Progenitor cell of endocrine pancreas (in vitro differentiated cells): ENCODE measurements at regions not wholly inside any gene's neighbourhood (a gene's known extent, or its start where the extent isn't known, plus 50 kb on each side); places are given as distances from the start of the nearest gene placed in this dataset.

Source experiments
- DNase-seq: peaks from one replicate; pipeline ENCODE4 v3.0.0; 2021; ENCODE audit warnings: low spot score; ENCODE audit not compliant: unreplicated experiment
- H3K27ac Mint-ChIP-seq: 2 replicates; pipeline ENCODE4 v1.8.0; 2021; ENCODE audit warnings: mild to moderate bottlenecking, moderate library complexity, mixed read lengths
- H3K27me3 Mint-ChIP-seq: 2 replicates; pipeline ENCODE4 v1.8.0; 2021; ENCODE audit warnings: mixed read lengths
- H3K36me3 Mint-ChIP-seq: 2 replicates; pipeline ENCODE4 v1.8.0; 2022; ENCODE audit warnings: mixed read lengths; ENCODE audit not compliant: insufficient read depth
- H3K4me1 Mint-ChIP-seq: 2 replicates; pipeline ENCODE4 v1.8.0; 2021; ENCODE audit warnings: low read depth, mixed read lengths
- H3K4me3 Mint-ChIP-seq: 2 replicates; pipeline ENCODE4 v1.8.0; 2021; ENCODE audit warnings: low read depth, mild to moderate bottlenecking, moderate library complexity, mixed read lengths
- H3K9me3 Mint-ChIP-seq: 2 replicates; pipeline ENCODE4 v1.8.0; 2021; ENCODE audit warnings: low read depth, mixed read lengths
- TF ChIP-seq, protein P1 (sequence below): fragments of 200-600 bp; sonication (generic); IDR thresholded peaks from one replicate; pipeline ENCODE4 v1.5.0; 2021; ENCODE audit warnings: antibody characterized with exemption, mild to moderate bottlenecking; ENCODE audit not compliant: unreplicated experiment

DNA sequence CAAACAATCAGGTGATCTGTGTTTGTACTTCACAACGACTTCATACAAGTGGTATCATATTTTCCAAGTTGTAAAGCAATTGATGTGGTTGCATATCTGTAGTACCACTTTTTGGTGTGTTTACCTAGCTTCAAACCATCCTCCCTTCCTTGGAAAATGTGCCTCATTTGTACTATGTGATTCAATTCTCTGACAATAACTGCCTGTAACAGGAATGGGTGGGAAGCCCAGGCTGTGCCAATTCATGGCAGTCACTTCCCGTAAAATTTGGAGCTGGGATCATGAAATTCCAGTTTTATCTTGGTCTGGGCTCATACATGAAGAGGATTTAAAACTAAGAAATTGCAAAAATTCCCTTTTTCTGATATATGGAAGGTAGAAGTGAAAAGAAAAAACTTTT, 250.1 kb downstream of the DIO2 start:
- TF ChIP-seq, protein P1, sequence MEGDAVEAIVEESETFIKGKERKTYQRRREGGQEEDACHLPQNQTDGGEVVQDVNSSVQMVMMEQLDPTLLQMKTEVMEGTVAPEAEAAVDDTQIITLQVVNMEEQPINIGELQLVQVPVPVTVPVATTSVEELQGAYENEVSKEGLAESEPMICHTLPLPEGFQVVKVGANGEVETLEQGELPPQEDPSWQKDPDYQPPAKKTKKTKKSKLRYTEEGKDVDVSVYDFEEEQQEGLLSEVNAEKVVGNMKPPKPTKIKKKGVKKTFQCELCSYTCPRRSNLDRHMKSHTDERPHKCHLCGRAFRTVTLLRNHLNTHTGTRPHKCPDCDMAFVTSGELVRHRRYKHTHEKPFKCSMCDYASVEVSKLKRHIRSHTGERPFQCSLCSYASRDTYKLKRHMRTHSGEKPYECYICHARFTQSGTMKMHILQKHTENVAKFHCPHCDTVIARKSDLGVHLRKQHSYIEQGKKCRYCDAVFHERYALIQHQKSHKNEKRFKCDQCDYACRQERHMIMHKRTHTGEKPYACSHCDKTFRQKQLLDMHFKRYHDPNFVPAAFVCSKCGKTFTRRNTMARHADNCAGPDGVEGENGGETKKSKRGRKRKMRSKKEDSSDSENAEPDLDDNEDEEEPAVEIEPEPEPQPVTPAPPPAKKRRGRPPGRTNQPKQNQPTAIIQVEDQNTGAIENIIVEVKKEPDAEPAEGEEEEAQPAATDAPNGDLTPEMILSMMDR, result no peak
- H3K36me3 Mint-ChIP-seq, result no peaks in the 10 kb centered on the region
- H3K27me3 Mint-ChIP-seq, result no peaks in the 10 kb centered on the region
- H3K4me1 Mint-ChIP-seq, result no peaks in the 10 kb centered on the region
- peaks cover 28% of the 10 kb centered on the region for H3K9me3 Mint-ChIP-seq
- no peak for DNase-seq
- no peak overlapping the region for H3K27ac Mint-ChIP-seq
- no peak overlapping the region for H3K4me3 Mint-ChIP-seq

DNA sequence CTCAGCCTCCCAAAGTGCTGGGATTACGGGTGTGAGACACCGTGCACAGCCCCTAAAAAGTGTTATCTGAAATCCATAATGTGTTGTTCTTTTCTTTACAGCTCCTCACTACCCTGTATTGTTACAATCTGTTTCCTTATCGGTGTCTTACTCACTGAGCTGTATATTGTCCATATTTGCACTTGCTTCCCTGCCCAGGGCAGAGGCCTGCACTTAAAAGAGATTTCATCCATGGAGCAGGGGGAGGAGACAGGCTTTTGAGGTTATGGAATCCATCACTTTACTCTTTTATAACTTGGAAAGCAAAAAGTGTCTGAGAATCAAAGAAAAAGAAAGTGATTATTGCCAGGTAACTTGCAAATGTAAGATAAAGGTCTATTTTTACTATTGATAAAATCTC, 251.0 kb downstream of the DIO2 start:
- no peaks in the 10 kb centered on the region for H3K4me1 Mint-ChIP-seq
- H3K27ac Mint-ChIP-seq, result no peak overlapping the region
- no peak for DNase-seq
- no peaks in the 10 kb centered on the region for H3K36me3 Mint-ChIP-seq
- no peak overlapping the region for H3K4me3 Mint-ChIP-seq
- TF ChIP-seq, protein P1, result no peak
- no peaks in the 10 kb centered on the region for H3K27me3 Mint-ChIP-seq
- peaks cover 34% of the 10 kb centered on the region for H3K9me3 Mint-ChIP-seq

DNA sequence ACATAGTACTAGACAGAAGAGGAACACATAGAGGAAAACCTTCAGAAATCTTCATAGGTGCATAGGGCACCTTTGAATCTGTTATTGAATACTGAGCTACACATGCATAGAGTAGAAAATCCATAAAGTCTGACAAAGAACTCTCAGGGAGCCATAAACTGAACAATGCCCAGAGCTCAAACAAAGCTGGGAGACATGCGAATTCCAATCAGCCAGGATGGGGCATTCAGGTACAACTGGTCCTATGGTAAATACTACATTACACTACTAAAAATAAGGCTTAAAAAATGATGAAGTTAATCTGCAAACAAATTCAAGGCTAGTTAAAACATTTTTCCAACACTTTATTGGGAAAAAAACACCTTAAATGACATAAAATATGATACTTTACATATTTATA, 259.7 kb downstream of the DIO2 start:
- Mint-ChIP-seq H3K4me1 (peaks cover 7% of the 10 kb centered on the region), H3K27me3 (no peaks in the 10 kb centered on the region), H3K36me3 (peaks cover 6% of the 10 kb centered on the region), H3K27ac (no peak overlapping the region), H3K9me3 (peaks cover 23% of the 10 kb centered on the region), H3K4me3 (no peak overlapping the region)
- no peak for DNase-seq
- TF ChIP-seq, protein P1, result no peak

DNA sequence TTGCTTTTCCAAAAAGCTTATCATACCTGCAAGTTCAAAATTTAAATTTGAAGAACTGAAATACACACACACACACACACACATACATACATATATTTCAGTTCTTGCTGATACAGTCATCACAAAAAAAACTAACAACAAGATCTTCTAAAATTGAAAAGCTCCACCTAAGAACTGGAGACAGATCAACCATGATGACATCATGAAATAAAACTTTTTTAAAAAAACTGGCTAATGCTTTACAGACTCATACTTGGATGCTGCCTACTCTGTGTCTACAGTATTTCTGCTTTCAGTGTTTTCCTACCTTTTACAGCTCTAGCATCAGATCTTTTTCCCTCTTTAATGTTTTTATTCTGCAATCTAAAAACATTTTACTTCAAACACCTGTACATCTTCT, 261.4 kb downstream of the DIO2 start:
- Mint-ChIP-seq H3K27me3 (no peaks in the 10 kb centered on the region), H3K9me3 (peaks cover 9% of the 10 kb centered on the region)

DNA sequence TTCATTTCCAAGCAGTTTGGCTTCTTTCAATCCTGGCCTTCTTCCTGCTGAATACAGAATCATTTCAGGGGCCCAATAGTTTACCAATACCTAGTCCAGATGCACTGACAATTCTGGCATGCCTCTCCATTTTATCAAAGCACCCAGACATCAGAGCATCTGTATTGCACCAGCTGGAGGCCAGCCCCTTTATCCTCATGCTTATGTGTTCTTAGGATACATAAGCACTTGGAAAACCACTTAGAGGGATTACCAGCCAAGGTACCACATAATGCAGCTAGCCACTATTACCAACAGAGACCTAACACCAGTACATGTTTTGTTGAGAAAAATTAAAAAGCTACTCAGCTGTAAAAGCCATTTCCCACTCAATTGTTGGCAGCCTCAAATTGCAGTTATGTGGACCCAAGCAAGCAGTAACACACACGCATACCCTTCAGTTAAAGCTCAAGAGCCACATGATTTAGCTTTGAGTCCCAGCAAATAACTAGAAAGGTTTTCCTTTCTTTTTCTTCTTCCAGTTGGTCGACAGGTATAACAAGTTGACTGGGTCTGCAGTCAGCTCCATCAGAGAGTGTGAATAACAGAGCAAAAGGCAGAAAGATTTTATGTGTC, 263.8 kb downstream of the DIO2 start:
- TF ChIP-seq, protein P1, result no peak
- H3K4me1 Mint-ChIP-seq, result peaks cover 7% of the 10 kb centered on the region
- H3K9me3 Mint-ChIP-seq, result no peaks in the 10 kb centered on the region
- H3K27me3 Mint-ChIP-seq, result no peaks in the 10 kb centered on the region
- no peak for DNase-seq
- no peaks in the 10 kb centered on the region for H3K36me3 Mint-ChIP-seq
- H3K4me3 Mint-ChIP-seq, result no peak overlapping the region
- H3K27ac Mint-ChIP-seq, result no peak overlapping the region

More for the DNA sequence above, 261.4 kb downstream of the DIO2 start:
- peaks cover 7% of the 10 kb centered on the region for H3K4me1 Mint-ChIP-seq
- TF ChIP-seq, protein P1, result no peak
- no peak for DNase-seq
- no peak overlapping the region for H3K27ac Mint-ChIP-seq
- peaks cover 5% of the 10 kb centered on the region for H3K36me3 Mint-ChIP-seq
- no peak overlapping the region for H3K4me3 Mint-ChIP-seq
